D341Med (cell line): ENCODE measurements at regions not wholly inside any gene's neighbourhood (a gene's known extent, or its start where the extent isn't known, plus 50 kb on each side); places are given as distances from the start of the nearest gene placed in this dataset.
"Not testable (repeated sequence)": the region's sequence is repeated elsewhere in the genome, so short reads cannot be mapped to it uniquely, and the experiment has no call there.

ENCODE experiments used
- DNase-seq: peaks from one replicate; pipeline ENCODE4 v3.0.0; 2012; ENCODE audit warnings: low spot score

- DNase-seq, result no peak
These were observed 91.2 kb downstream of the RCHY1 start for GRCh38 chr4:75422998-75423397.

GRCh38 chr4:75412746-75413145 lies 101.5 kb downstream of the RCHY1 start:
- DNase-seq, result no peak

- no peak for DNase-seq
These were observed 115.7 kb downstream of the RCHY1 start for GRCh38 chr4:75398501-75398900.

GRCh38 chr4:75391489-75392166 lies 122.6 kb downstream of the RCHY1 start:
- DNase-seq, result no peak

GRCh38 chr4:75386426-75386825 lies 127.8 kb downstream of the RCHY1 start:
- not testable (repeated sequence) for DNase-seq

GRCh38 chr4:75385106-75385505 lies 129.1 kb downstream of the RCHY1 start:
- no peak for DNase-seq

- no peak for DNase-seq
These were observed 137.7 kb downstream of the RCHY1 start for GRCh38 chr4:75376543-75376942.

- DNase-seq, result no peak
These were observed 142.3 kb downstream of the RCHY1 start for GRCh38 chr4:75371915-75372314.

GRCh38 chr4:75370576-75370975 lies 143.6 kb downstream of the RCHY1 start:
- DNase-seq, result no peak

- DNase-seq, result no peak
These were observed 168.8 kb downstream of the RCHY1 start for GRCh38 chr4:75345423-75345822.

GRCh38 chr4:75344915-75345314 lies 169.3 kb downstream of the RCHY1 start:
- DNase-seq, result no peak

- no peak for DNase-seq
These were observed 170.9 kb downstream of the RCHY1 start for GRCh38 chr4:75343333-75343732.

- DNase-seq, result no peak
These were observed 173.6 kb downstream of the RCHY1 start for GRCh38 chr4:75340561-75340960.

GRCh38 chr4:75338352-75338880 lies 175.8 kb downstream of the RCHY1 start:
- no peak for DNase-seq

GRCh38 chr4:75327804-75328512 lies 186.2 kb downstream of the RCHY1 start:
- no peak for DNase-seq

- DNase-seq, result no peak
These were observed 188.8 kb downstream of the RCHY1 start for GRCh38 chr4:75325318-75325979.

- no peak for DNase-seq
These were observed 192.7 kb downstream of the RCHY1 start for GRCh38 chr4:75321484-75321883.

- DNase-seq, result not testable (repeated sequence)
These were observed 196.6 kb downstream of the RCHY1 start for GRCh38 chr4:75317641-75318040.

- DNase-seq, result no peak
These were observed 206.2 kb downstream of the RCHY1 start for GRCh38 chr4:75308049-75308448.

- DNase-seq, result no peak
These were observed 207.7 kb downstream of the RCHY1 start for GRCh38 chr4:75306506-75306905.

- DNase-seq, result no peak
These were observed 211.6 kb downstream of the RCHY1 start for GRCh38 chr4:75302648-75303047.

- peak; percentile 46 for DNase-seq
These were observed 224.2 kb downstream of the RCHY1 start for GRCh38 chr4:75289914-75290582.
